Mucosa of descending colon (tissue), 3 donors: ENCODE measurements at regions not wholly inside any gene's neighbourhood (a gene's known extent, or its start where the extent isn't known, plus 50 kb on each side); places are given as distances from the start of the nearest gene placed in this dataset.

Source experiments
- ATAC-seq: fragments of 200-7000 bp; cut with Tn5 transposase; one replicate; pipeline ENCODE4 v1.9.1; 2020; ENCODE audit warnings: mild to moderate bottlenecking, moderate library complexity
- DNase-seq, 3 donors: peaks; one replicate each; pipeline ENCODE4 v3.0.0-alpha.2; 2020
- H3K36me3 ChIP-seq: fragments of 200-600 bp; one replicate; pipeline ENCODE4 v1.8.0; 2021; ENCODE audit warnings: low read depth, mild to moderate bottlenecking
- H3K4me1 ChIP-seq: fragments of 200-600 bp; one replicate; pipeline ENCODE4 v1.8.0; 2021; ENCODE audit warnings: low read depth, mild to moderate bottlenecking
- H3K4me3 ChIP-seq: fragments of 200-600 bp; one replicate; pipeline ENCODE4 v1.8.0; 2021; ENCODE audit warnings: mild to moderate bottlenecking
- H3K9me3 ChIP-seq: fragments of 200-600 bp; one replicate; pipeline ENCODE4 v1.8.0; 2021; ENCODE audit warnings: mild to moderate bottlenecking
- intact Hi-C, 2 donors: fragments of 100-400 bp; cut with DNase I in 1 of 2; cut with micrococcal nuclease in 1 of 2; formaldehyde crosslinking; loops; one replicate each; pipeline versions ENCODE4 v1.11.0 to v1.11.1; 2022; cut with DNase I, micrococcal nuclease
- TF ChIP-seq, protein P1 (sequence below): fragments of 200-600 bp; IDR thresholded peaks from one replicate; pipeline ENCODE4 v1.8.0; 2022; ENCODE audit warnings: antibody characterized with exemption, mild to moderate bottlenecking
- donor health status: DM: no; HTN: no; CAD: no; lungs with moderate emphysema.
- donor health status: DM: no; HTN: no; CAD: no.
- donor health status: DM: no; HTN: yes; CAD: no.

DNA sequence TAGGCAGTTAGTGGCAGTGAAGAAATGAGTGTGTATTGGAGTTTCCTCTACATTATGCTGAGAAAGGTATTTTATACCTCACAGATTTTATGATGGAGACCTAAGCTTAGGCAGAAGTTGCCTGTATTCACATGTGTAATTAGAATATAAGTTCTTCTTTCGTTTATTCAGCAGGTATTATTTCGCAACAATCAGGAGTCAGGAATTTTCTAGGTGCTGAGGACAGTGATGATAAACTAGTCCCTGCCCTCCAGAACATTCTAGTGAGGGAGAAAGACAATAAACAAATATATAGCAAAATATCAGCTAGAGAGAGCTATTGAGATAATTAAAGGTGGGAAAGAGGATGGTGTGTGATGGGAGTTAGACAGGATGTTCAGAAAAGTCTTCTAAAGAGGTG, 345.7 kb downstream of the GRIN2B start:
- DNase-seq (no peak), ATAC-seq (no peak)
- Histone ChIP-seq H3K4me3 (no peak overlapping the region), H3K4me1 (no peaks in the 10 kb centered on the region), H3K9me3 (no peaks in the 10 kb centered on the region), H3K36me3 (no peaks in the 10 kb centered on the region)
- intact Hi-C loops: no loop called here
- TF ChIP-seq, protein P1, sequence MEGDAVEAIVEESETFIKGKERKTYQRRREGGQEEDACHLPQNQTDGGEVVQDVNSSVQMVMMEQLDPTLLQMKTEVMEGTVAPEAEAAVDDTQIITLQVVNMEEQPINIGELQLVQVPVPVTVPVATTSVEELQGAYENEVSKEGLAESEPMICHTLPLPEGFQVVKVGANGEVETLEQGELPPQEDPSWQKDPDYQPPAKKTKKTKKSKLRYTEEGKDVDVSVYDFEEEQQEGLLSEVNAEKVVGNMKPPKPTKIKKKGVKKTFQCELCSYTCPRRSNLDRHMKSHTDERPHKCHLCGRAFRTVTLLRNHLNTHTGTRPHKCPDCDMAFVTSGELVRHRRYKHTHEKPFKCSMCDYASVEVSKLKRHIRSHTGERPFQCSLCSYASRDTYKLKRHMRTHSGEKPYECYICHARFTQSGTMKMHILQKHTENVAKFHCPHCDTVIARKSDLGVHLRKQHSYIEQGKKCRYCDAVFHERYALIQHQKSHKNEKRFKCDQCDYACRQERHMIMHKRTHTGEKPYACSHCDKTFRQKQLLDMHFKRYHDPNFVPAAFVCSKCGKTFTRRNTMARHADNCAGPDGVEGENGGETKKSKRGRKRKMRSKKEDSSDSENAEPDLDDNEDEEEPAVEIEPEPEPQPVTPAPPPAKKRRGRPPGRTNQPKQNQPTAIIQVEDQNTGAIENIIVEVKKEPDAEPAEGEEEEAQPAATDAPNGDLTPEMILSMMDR: no peak

DNA sequence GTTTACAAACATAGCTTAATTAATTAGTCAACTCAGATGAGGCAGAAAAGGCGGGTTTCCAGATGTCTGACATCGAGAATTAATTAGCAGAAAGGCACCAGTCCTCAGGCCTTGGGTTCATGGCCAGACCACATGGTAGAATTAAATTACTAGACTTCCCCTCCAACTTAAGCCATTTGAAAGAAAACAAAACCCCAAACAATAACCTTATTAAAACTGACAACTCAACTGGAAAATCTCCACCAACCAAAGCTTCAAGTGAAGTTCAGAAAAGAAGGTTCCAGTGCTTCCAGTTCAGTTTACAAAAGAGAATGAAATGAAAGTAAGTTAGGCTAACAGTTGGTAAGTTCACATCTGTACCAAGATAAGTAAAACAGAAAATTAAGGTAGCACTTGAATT, 349.5 kb downstream of the GRIN2B start:
- Histone ChIP-seq H3K4me3 (no peak overlapping the region), H3K9me3 (no peaks in the 10 kb centered on the region), H3K36me3 (no peaks in the 10 kb centered on the region), H3K4me1 (no peaks in the 10 kb centered on the region)
- DNase-seq (no peak), ATAC-seq (no peak)
- intact Hi-C loops: no loop called here
- TF ChIP-seq, protein P1: no peak

DNA sequence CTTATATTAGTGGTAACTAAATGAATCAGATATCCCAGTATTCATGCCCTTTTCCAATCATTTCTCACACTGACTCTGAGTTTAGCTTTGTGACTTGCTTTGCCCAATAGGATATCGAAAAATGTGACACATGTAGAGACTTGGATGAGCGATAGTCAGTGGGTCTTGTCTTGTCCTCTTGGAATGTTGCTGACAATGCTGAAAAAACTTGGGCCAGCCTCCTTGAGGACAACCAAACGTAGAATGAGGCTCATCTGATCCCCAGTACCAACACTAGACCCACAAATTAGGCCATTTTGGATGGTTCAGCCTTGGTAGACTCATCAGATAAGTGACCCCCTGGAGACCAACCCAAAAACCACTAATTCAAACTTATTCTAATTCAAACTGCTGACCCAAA, 351.0 kb downstream of the GRIN2B start:
- Histone ChIP-seq H3K9me3 (no peaks in the 10 kb centered on the region), H3K4me3 (no peak overlapping the region), H3K4me1 (no peaks in the 10 kb centered on the region), H3K36me3 (no peaks in the 10 kb centered on the region)
- ATAC-seq (no peak), DNase-seq (no peak)
- intact Hi-C loops: no loop called here
- TF ChIP-seq, protein P1: no peak

DNA sequence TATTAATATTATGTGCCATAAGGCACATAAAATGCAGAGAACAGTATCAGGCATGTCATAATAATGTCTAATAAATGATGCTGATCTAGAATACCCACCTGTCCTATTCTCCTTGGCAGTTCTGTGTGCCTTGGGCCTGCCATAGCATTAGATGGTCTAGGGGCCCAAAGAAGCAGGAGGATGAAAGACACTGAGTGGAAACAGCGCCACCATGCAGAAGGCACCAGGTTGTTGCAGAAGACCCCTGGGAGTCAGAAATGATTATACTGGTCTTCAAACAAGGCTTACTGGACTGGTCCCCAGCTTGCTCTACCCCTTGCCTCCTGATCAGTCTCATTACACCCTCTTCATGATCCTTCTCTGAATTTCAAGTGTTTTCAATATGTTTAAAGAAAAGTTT, 353.3 kb downstream of the GRIN2B start:
- Histone ChIP-seq H3K36me3 (no peaks in the 10 kb centered on the region), H3K4me3 (no peak overlapping the region), H3K9me3 (no peaks in the 10 kb centered on the region), H3K4me1 (no peaks in the 10 kb centered on the region)
- DNase-seq: no peak
- TF ChIP-seq, protein P1: no peak
- ATAC-seq: no peak
- intact Hi-C loops: no loop called here

DNA sequence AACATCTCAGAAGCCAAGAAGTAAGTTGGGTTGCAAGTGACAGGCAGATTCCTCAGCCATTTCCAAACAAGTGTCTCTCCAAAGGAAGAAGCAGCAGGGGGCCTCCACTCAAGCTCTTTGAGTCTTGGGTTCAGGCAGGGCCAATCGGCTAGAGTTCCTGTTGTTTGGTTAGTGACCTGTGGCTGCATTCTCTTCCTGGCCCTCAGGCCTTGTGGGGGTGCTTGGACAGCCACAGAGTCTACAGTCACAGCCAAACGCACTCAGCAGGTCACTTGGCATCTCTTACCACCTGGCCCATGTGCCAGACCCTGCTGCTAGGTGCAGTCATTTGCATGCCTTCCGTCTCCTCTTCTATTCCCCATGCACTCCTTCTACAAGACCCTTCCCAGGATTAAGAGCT, 353.9 kb downstream of the GRIN2B start:
- TF ChIP-seq, protein P1: no peak
- Histone ChIP-seq H3K9me3 (no peaks in the 10 kb centered on the region), H3K4me1 (no peaks in the 10 kb centered on the region), H3K36me3 (no peaks in the 10 kb centered on the region), H3K4me3 (no peak overlapping the region)
- no peak for DNase-seq
- ATAC-seq: no peak
- intact Hi-C loops: no loop called here

DNA sequence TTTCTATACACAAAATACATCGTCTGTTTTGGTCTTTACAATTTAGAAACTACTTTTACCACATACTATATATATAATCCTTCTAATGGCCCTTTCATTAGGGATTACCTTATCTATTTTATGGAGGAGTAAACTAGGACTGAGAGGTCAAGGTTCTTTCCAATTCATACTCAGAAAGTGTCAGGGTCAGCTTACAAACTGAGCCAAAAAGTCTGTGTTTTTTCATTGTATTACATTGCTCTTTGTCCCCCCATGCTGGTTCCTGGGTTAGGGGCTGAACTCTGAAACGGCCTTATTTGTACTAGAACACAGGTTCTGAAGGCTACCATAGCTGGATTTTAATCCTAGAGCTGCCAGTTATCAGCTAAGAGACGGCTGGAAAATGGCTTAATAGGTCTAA, 368.1 kb downstream of the GRIN2B start:
- Histone ChIP-seq H3K4me3 (no peak overlapping the region), H3K4me1 (no peaks in the 10 kb centered on the region), H3K36me3 (no peaks in the 10 kb centered on the region), H3K9me3 (no peaks in the 10 kb centered on the region)
- intact Hi-C loops: no loop called here
- TF ChIP-seq, protein P1: no peak
- DNase-seq (no peak), ATAC-seq (no peak)
